ENCODE measurements at regions not wholly inside any gene's neighbourhood (a gene's known extent, or its start where the extent isn't known, plus 50 kb on each side); places are given as distances from the start of the nearest gene placed in this dataset.

DNA sequence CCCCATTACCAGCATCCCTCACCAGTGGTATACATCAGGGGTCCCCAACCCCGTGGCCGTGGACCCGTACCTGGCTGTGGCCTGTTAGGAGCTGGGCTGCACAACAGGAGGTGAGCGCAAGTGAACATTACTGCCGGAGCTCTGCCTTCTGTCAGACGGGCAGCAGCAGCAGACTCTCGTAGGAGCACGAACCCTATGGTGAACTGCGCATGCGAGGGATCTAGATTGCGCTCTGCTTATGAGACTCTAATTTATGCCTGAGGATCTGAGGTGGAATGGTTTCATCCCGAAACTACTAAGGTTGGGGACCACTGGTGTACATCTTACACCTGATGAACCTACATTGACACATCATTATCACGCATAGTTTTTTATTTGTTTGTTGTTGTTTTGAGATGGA lies 52.8 kb upstream of the DHX15 start:
- DNase-seq (ENCODE audit: low spot score) = no peak

DNA sequence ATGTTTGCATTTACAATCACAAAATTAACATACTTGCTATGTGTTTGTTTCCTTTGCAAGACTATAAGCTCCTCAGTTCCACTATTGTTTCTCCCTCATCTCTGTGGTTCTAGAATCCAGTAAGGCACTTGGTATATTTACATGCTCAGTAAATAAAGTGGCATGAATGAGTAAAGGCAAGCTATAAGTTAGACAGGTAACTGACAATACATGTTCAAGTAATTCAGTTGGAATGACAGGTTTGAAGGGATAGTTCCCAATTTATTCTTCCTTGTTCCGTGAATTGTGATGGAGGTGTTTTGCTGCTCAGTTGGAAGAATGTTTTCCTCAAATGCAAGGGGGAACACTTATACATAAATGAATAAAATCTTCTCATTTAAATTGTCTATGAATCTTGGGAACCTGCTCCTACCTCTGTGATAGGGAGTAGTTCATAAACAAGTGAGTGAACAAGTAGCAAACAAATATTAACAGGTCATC lies 54.1 kb upstream of the DHX15 start:
- DNase-seq (ENCODE audit: low spot score) = no peak

DNA sequence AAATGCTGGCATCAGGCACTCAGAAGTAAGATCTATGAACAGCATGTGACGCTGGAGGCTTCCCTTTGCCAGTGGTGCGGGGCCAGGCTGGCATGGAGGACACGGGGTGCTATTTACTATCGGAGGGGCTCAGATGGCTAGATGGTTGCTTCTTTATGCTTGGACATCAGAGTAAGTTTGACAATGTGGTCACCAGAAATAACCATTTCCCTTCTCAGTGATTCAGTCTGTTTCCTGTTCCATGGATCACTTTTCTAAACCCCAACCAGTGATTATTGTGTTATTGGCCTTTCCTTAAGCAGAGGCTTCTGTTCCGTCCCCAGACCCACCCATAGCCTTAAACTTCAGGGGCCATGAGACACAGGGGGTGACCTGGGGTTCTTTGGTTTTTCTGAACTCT lies 55.4 kb upstream of the DHX15 start:
- DNase-seq (ENCODE audit: low spot score) = no peak

DNA sequence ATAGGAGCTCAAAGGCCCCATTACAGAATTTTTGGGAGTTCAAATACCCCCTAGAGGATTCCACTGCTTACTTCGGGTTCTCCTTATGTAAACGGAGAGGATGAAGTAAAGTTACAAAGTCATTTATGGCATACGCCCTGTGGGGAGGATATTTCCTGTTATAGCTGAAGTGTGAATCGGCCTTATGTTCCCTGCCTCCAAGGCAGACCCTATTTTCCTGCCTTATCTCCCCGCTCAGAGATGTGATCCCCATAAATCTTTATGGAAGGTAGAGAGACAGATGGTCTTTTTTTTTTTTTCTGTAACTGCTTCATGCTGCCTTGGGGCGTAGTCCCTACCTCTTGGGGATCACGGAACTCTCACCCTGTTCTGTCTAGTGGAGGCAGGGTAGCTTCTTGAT lies 56.0 kb upstream of the DHX15 start:
- no peak for DNase-seq (ENCODE audit: low spot score)

DNA sequence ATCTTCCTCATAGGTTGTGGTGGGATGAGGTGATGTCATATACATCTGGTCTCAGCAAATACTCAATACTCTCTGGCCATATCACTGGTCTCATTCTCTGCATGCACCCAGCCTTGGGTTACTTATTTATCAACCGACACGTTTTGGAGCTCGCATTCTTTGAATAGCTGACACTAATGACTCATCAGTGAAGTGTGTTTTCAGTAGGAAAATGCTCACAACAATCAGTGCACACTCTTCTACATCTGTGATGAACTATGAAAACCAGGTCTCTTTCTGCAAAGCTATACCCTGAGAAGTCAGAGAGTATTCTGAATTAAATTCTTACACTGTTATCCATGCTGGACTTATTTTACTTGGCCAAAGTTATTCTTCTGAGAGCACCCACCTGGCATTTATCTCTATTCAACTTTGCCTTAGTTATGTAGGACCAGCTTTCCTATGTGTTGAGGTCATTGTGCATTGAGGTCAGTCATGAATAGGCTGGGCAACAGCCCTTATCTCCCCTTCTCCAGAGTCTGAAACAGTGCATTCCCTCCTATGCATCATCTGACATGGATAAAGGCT lies 58.7 kb upstream of the DHX15 start:
- no peak for DNase-seq (ENCODE audit: low spot score)

DNA sequence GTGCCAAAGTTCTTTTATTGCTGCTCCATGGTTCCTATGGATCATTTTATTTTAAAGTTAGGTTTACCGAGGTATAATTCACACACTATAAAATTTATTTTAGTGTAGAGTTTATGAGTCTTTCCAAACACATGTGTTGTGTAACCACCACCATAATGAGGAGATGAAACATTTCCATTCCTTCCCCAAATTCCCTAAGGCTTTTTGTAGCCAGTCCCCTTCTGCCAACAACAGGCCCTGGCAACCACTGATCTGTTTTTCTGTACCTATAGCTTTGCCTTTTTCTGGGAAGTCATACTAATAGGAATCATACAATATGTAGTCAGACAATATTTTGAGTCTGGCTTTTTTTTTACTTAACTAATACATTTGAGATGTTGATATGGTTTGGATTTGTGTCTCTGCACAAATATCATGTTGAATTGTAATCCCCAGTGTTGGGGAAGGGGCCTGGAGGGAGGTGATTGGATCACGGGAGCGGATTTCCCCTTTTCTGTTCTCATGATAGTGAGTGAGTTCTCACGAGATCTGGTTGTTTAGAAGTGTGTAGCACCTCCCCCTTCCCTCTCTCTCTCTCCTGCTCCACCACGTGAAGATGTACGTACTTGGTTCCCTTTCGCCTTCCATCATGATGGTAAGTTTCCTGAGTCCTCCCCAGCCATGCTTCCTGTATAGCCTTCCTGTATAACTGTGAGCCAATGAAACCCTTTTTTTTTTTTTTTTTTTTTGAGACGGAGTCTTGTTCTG lies 59.6 kb upstream of the DHX15 start:
- DNase-seq (ENCODE audit: low spot score) = no peak

DNA sequence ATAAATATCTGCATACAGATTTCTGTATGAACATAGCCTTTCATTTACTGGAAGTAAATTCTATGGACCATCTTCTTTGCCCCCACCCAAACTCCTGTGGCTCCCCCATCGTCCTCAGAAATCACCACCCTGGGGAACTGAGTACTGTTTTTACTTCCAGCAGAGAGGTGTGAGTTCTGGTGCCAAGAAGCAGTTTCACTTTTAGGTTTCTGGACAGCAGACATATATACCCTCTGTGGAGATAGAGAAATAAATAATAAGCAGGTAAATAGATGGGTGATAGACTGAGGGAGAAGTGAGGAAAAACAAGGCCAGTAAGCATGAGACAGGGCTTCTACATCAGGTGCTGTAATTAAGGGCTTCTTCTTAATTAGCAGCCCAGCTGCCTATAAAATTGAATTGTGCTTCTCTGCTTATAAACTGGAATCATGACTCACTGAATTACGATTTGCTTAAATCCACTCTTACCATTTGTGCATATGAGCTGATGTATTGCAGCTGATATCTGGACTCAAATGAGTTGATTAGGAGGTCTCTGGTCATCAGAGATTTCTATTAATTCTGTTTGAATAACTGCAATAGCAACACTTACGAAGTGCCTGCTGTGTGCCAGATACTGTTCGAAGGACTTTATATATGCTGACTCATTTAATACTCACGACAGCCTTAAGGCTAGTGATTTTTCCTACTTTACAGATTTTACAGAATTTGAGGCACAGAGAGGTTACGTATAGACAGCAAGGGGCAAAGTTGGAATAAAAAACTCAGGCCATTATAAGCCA lies 60.8 kb upstream of the DHX15 start:
- no peak for DNase-seq (ENCODE audit: low spot score)

DNA sequence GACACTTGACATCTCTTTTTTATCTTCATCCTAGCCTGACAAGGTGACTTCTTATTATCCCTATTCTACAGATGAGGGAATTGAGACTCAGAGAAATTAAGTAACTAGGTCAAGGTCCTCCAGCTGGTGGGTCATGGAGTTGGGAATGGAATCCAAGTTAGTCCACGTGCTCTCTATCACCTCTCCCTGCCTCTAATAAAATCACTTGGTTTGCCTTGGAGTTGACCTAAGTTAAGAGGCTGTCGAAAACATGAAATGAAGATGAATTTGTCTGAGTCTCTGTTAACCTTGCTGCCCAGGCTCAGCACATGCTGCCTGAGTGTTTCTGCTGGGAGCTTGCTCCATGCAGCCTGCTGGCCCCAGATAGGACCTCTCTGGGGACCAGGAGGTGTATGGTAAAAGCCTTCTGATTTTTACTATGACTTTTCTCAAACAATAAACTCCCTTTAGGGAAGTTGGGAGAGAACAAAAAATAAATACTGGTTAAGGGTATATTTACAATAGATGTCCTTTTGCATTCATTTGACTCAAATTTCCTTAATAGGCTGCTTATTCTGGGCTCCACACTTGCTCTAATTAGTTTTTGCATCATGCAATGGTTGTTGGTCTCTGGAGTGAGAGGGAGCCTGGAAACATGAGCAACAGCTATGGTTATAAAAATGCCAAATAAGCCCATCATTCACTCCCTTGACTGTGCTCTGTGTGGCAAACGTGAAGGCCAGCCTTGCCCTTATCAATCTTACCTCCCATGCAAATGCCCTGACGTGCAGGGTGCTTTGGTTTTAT lies 61.6 kb upstream of the DHX15 start:
- DNase-seq (ENCODE audit: low spot score) = no peak

DNA sequence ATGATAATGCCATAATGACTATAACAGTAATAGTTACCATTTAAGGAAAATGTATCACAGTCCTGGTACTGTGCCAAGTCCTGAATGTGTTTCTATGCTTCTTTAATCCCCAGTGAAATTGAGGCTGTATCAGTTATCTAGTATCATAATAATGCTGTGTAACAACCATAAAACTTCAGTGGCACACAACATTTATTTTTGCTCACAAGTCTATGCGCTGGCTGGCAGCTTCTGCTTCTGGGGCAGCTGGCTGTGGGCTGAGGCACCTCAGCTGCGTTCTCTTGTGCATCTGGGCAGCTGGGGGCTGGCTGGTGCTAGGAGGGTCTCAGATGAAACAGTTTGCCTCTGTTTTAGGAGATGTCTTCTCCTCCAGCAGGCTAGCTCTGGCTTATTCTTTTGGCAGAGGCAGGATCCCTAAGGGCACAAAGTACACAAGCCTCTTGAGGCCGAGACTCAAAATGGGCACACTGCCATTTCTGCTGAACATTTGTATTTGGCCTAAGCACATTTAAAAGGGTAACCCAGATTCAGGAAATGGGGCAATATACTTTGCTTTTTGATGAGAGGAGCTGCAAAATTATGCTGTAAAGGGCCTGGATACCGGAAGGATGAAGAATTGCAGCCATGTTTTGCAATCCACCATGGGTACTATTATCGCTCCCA lies 62.6 kb upstream of the DHX15 start:
- no peak for DNase-seq (ENCODE audit: low spot score)

DNA sequence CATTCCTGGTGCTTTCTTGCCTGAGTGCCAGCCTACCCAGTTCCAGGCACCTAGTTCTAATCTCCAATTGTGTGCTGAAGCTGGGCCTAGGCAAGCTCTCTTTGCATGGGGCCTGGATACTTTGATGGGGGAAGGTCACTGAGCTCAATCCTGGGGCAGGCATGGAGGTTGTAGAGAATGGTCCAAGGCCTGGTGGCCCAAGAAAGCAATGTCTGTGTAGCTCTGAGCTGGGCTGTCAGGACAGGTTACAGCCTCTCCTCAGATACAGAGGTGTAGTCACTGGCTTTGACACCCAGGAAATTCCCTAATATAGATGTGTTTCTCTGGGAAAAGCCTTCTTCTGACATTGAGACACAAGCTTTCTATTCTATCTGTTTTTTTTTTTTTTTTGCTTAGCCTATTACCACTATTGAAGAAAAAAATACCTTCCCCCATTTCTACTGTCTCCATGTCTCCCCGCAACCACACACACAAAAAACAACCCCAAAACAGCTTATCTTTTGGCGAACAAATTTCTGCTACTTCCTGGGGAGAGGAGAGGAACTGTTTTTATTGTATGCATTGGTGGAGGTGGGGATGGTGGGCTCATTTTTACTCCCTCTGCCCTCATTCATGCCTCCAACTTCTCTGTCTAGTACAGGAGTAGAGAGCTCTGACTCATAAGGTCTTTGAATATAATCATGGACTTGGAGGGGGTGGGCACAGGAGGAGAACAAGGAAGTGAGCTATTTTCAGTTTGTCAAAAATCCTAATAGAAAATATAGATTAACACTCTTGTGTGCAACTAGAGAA lies 66.7 kb upstream of the DHX15 start:
- no peak for DNase-seq (ENCODE audit: low spot score)

DNA sequence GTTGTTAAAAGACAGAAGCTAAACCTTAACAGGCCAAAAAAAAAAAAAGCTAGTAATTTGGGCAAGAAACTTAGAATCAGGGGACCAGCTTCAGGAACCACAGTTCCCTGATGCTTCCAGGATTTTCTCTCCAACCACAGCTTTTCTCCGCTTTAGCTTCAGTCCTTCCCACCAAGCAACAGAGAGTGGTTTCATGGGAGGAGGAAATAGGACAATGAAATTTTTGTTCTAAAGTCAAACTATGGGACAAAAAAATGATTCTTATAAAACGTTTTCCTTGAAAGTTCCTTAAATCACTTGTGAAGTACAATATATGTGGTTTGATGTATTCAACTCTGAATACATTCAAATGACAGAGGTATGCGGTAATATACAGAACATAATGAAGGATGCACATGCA lies 71.0 kb upstream of the DHX15 start:
- peak; percentile 80 for DNase-seq (ENCODE audit: low spot score)

DNA sequence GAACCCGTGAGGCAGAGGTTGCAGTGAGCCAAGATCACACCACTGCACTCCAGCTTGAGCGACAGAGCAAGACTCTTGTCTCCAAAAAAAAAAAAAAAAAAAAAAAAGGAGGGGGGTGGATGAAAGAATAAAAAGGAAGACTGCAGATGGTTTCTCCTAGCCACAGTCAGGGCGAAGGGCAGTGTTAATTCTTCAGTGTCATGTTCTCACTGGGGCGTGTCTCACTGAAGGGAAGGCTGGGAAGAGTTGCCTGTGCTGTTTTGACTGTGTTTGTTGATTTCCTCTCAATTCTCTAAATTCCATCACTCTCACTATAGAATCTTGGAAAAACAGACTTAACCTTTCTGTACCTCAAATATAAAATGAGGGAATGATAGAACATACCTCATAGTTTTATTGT lies 71.6 kb upstream of the DHX15 start:
- DNase-seq (ENCODE audit: low spot score) = peak; percentile 58

DNA sequence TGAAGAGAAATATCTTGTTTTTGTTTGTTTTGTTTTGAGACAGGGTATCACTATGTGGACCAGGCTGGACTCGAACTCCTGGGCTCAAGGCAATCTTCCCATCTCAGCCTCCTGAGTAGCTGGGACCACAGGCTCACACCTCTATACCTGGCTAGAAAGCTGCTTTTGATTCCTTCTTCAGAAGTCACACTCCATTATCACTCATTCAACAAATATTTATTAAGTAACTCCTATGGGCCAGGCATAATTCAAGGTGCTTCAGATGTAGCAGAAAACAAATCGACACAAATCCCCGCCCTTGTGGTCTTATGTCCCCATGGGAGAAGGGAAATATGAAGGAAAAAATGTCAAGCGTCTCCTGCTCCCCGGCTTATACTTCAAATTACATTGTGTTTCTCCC lies 72.6 kb upstream of the DHX15 start:
- DNase-seq (ENCODE audit: low spot score) = no peak

DNA sequence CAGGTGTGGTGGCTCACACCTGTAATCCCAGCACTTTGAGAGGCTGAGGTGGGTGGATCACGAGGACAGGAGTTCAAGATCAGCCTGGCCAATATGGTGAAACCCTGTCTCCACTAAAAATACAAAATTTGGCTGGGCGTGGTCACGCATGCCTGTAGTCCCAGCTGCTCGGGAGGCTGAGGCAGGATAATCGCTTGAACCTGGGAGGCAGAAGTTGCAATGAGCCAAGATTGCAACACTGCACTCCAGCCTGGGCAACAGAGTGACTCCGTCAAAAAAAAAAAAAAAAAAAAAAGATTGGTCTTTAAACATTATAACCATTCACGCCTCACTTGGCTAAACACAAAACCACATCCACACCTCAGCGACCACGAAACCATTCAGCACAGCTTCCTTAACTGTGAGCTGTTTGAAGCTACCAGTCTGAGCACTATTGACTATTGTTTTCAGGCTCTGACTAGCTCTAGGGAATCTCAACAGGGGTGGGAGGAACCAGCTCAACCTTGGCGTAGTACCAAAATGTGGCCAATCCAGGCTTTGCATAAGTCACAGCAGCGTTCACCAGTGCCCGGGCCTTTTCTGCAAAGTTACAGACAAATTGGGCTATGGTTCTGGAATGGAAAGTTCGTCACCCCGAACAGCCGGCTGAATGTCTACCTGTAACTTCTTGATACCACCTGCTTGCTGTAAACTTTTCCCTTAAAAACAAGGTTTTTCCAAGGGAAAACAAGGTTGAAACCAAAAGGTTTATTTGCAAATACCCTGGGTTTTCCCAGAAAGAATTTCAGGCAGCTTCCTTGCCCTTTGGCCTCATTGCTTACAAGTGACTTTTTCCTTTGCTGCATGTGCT lies 73.6 kb upstream of the DHX15 start:
- DNase-seq (ENCODE audit: low spot score) = peak; percentile 95

DNA sequence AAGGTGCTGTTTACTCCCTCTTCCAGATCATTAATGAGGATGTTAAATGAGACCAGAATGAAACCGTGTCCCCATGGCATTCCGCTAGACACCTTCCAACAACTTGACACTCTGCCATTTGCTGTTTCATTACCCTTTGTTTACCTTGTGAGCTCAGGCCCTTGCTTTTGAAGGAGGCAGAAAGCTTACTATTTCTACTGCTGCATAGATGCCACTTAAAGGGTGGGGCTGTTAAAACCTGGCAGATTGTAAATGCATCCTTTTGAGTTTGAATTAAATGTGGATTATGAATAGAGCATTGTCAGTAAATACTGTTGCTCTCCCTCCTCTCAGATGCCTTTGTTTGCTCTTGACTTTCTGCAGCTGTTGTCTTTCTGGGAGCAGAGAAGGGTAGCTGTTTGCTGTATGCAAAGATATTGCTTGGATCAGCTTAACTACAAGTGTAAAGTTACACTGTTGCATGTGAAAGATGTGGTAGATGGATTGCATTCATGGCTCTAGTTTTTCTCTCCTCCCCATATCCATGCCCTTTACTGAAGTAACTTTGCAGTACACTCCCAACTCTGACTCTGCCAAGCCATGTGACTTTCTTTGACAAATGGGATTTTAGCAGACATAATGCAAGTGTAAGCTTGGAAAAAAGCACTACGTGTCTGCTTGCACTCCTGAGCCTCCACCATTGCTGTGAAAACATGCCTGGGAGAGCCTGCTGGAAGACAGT lies 75.0 kb upstream of the DHX15 start:
- peak; percentile 90 for DNase-seq (ENCODE audit: low spot score)

DNA sequence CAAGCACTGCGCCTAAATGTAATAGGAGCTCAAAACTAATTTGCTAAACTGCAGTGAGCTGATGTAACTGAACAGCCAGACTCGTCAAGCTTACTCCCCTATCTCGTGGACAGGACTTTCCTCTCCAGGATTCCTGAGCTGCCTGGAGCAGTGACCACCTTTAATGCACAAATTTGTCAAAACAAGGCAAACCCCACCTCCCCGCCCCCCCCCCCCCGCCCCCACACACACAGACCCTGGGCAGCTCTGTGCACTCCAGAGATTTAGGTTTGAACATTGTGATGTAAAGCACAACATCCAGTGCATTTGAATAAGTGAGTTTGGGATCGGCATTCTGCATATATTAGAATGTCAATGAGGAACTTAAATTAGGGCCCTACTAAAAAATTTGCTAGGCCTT lies 77.7 kb upstream of the DHX15 start:
- no peak for DNase-seq (ENCODE audit: low spot score)

DNA sequence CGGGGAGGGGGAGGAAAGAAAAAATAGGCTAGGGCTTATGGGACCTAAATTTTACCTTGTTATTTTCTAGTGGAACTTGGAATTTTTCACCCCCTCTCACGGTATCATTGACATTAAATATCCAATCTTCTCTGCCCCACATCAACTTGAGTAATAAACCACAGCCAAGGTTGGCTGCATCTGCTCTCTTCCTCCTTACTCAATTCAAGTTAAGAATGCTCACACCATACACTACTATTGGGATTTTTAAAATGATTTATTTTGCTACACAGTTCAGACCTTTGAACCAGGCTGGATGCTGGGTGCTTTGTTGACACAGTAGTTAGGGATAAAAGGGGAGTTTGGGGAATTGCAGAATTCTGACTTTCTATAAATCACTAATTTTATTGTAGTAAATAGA lies 78.2 kb upstream of the DHX15 start:
- no peak for DNase-seq (ENCODE audit: low spot score)

DNA sequence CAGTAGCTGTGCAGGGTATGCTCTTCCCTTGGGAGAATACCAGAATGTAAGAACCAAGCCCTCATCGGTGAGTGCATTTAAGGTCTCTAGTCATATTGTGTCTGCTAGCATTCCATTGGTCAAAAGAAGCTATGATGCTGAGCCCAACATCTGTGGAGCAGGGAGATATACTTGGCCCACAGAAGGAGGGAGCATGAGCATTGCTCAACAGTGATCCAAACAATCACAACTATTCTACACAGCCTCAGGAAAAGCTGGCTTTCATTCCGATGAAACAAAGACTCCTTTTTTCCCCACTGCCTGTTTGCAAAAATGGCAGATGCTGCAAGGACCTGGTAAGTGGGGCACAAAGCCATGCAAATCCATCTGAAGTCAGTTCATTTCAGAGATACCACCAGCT lies 80.6 kb upstream of the DHX15 start:
- peak; percentile 98 for DNase-seq (ENCODE audit: low spot score)

DNA sequence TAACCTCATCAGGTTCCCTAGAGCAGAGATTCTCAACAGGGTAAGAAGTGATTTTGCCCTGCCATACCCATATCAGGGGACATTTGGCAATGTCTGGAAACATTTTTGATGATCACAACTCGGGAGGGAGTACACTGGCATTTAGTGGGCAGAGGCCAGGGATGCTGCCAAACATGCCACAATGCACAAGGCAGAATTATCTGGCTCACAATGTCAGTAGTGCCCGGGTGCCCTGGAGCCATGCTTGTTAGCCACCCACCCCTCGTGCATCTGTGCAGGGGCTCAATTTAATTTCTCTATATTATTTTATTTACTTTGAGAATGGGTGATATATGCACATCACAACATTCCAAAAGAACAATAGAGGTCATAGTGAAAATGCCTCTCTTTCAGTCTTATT lies 82.0 kb upstream of the DHX15 start:
- peak; percentile 55 for DNase-seq (ENCODE audit: low spot score)

Data from globus pallidus (tissue), 1 donor.